Common myeloid progenitor, CD34-positive (primary cell): ENCODE measurements at regions not wholly inside any gene's neighbourhood (a gene's known extent, or its start where the extent isn't known, plus 50 kb on each side); places are given as distances from the start of the nearest gene placed in this dataset.
"Not testable (repeated sequence)": the region's sequence is repeated elsewhere in the genome, so short reads cannot be mapped to it uniquely, and the experiment has no call there.

Source experiments
- CTCF ChIA-PET: fragments of 350-600 bp; sonication (Branson Sonifier 250); formaldehyde crosslinking; loops from one replicate; lab custom pipeline; 2021; ENCODE audit warnings: antibody characterized with exemption; lab: Charles Lee
- POLR2A ChIA-PET: fragments of 350-600 bp; sonication (Branson Sonifier 250); formaldehyde crosslinking; loops from one replicate; lab custom pipeline; 2021; ENCODE audit warnings: antibody characterized with exemption; lab: Charles Lee
- DNase-seq, 3 donors: peaks; one replicate each; pipeline versions ENCODE4 v3.0.0 to v3.0.0-alpha.2; 2013
- H3K27ac ChIP-seq, 2 experiments: 1 replicate in 1 of 2; 2 replicates in 1 of 2; pipeline ENCODE4 v1.7.0; 2013; ENCODE audit warnings: inconsistent platforms in 2 of 2, low read length in 2 of 2, mild to moderate bottlenecking in 2 of 2, low read depth in 1 of 2, moderate library complexity in 1 of 2; ENCODE audit not compliant: severe bottlenecking in 2 of 2, insufficient read depth in 1 of 2, poor library complexity in 1 of 2
- H3K27me3 ChIP-seq, 5 experiments: replicated peaks in 2 of 5; 1 replicate in 3 of 5; 2 replicates in 2 of 5; pipeline versions ENCODE4 v1.6.1 to v1.7.0; 2013; ENCODE audit warnings: low read length in 4 of 5, mild to moderate bottlenecking in 2 of 5, moderate library complexity in 2 of 5, inconsistent platforms in 1 of 5; ENCODE audit not compliant: insufficient read depth in 5 of 5, control insufficient read depth in 4 of 5
- H3K36me3 ChIP-seq, 4 experiments: 1 replicate in 2 of 4; 2 replicates in 2 of 4; pipeline versions ENCODE4 v1.6.1 to v1.7.0; 2013; ENCODE audit warnings: low read length in 3 of 4, control low read depth in 1 of 4, mild to moderate bottlenecking in 1 of 4; ENCODE audit not compliant: control insufficient read depth in 4 of 4, insufficient read depth in 4 of 4
- H3K4me1 ChIP-seq, 4 experiments: 1 replicate in 3 of 4; 2 replicates in 1 of 4; pipeline versions ENCODE4 v1.6.1 to v1.7.1; 2013; ENCODE audit warnings: low read length in 3 of 4, mild to moderate bottlenecking in 3 of 4, control low read depth in 1 of 4, inconsistent platforms in 1 of 4, moderate library complexity in 1 of 4; ENCODE audit not compliant: control insufficient read depth in 4 of 4, insufficient read depth in 4 of 4; ENCODE audit errors: control extremely low read depth in 1 of 4
- H3K4me3 ChIP-seq, 7 experiments: 1 replicate in 4 of 7; 2 replicates in 3 of 7; pipeline versions ENCODE4 v1.5.1 to v1.7.0; 2013; ENCODE audit warnings: mild to moderate bottlenecking in 7 of 7, low read length in 6 of 7, moderate library complexity in 6 of 7, inconsistent platforms in 2 of 7, low read depth in 2 of 7, control low read depth in 1 of 7; ENCODE audit not compliant: insufficient read depth in 4 of 7, control insufficient read depth in 1 of 7; ENCODE audit errors: extremely low read depth in 1 of 7
- H3K9me3 ChIP-seq, 5 experiments: 1 replicate in 4 of 5; 2 replicates in 1 of 5; pipeline versions ENCODE4 v1.6.1 to v1.7.1; 2013; ENCODE audit warnings: low read length in 4 of 5, mild to moderate bottlenecking in 2 of 5, inconsistent platforms in 1 of 5, low read depth in 1 of 5, moderate library complexity in 1 of 5; ENCODE audit not compliant: control insufficient read depth in 4 of 5, insufficient read depth in 2 of 5; ENCODE audit errors: control extremely low read depth in 1 of 5
- WGBS: methylation state at CpG from one replicate; pipeline ENCODE4 v1.1.5; 2013; ENCODE audit not compliant: insufficient coverage; 5-methylcytosine and 5-hydroxymethylcytosine counted together

DNA sequence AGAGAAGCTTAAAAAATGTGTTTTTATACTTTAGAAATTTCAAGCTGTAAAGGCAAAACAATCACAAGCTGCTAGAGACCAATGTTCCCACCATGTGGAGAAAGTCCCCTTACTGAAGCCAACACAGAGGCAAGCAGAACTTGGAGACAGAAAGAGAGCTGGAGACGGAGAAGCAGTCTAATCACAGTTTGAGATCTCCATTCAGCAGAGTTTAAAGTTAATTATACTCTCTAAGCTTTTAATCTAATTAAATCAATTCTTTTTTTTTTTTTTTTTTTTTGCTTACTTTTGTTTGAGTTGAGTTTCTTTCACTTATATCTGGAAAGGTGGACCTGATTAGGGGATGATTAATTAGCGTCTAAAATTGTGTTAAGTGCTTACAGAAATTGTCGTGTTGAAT is 1534.3 kb downstream of the MAT2B start:
- Histone ChIP-seq H3K36me3 (no peaks in the 10 kb centered on the region), H3K4me3 (no peak overlapping the region), H3K9me3 (no peaks in the 10 kb centered on the region), H3K4me1 (no peaks in the 10 kb centered on the region), H3K27ac (no peak overlapping the region), H3K27me3 (no peaks in the 10 kb centered on the region)
- WGBS: 100% methylated on average over 1 of the region's 3 CpGs
- POLR2A ChIA-PET: no interaction called here
- CTCF ChIA-PET: no interaction called here
- no peak for DNase-seq

GRCh38 chr5:165045941-165046340 is 1540.5 kb downstream of the MAT2B start:
- CTCF ChIA-PET, H3K36me3 ChIP-seq, H3K27ac ChIP-seq, H3K4me1 ChIP-seq, DNase-seq, H3K9me3 ChIP-seq, H3K4me3 ChIP-seq, H3K27me3 ChIP-seq, POLR2A ChIA-PET: not testable (repeated sequence)
- 96% methylated on average over 6 of the region's 7 CpGs for WGBS

DNA sequence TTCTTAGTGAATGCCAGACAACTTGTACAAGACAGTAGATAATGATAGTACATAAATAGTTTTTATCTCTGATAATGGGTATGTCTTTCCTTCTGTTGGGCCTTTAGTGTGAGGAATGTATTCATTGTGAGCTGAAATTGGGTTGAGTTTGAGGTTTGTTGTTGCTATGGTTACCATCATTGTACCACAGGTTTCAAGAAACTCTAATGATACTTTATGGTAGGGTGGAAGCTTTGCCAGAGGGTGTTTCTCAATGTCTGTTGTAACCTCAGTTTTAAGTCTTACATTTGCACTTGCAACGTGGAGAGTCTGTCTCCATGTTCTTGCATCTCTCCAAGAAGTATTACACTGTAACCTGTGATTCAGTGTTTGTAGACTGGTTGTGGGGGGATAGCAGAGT is 1550.1 kb downstream of the MAT2B start:
- ChIA-PET CTCF (no interaction called here), POLR2A (no interaction called here)
- Histone ChIP-seq H3K36me3 (no peaks in the 10 kb centered on the region), H3K4me1 (peaks cover 0 to 3% (median 0%) of the 10 kb centered on the region in 4 experiments), H3K27ac (no peak overlapping the region), H3K4me3 (no peak overlapping the region), H3K27me3 (no peaks in the 10 kb centered on the region), H3K9me3 (no peaks in the 10 kb centered on the region)
- DNase-seq: peak in 1 of 3 donors; percentile 1
- WGBS: 100% methylated on average over 1 of the region's 1 CpG

DNA sequence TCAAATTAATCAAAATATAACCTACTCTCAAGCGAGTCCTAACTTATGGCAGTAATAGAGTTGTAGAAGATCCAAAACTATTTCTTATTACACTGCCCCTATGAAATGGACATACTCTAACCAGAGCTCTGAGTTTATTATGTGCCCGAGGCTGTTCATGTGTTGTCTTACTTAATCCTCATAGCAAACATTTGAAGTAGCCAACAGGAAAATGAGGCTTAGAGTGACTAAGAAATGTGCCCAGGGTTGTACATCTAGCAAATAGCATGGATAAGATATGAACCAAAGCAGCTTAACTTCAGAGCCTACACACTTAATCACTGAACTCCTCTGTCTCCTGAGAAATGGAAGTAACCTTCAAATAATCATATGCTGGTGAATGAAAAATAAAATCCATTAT is 1551.7 kb downstream of the MAT2B start:
- DNase-seq: no peak
- H3K27ac ChIP-seq: no peak overlapping the region
- no peak overlapping the region for H3K4me3 ChIP-seq
- ChIA-PET POLR2A (no interaction called here), CTCF (no interaction called here)
- no peaks in the 10 kb centered on the region for H3K36me3 ChIP-seq
- H3K27me3 ChIP-seq: no peaks in the 10 kb centered on the region
- H3K4me1 ChIP-seq: no peaks in the 10 kb centered on the region
- no CpG with 5 or more reads among the region's 2 CpGs for WGBS
- no peaks in the 10 kb centered on the region for H3K9me3 ChIP-seq

DNA sequence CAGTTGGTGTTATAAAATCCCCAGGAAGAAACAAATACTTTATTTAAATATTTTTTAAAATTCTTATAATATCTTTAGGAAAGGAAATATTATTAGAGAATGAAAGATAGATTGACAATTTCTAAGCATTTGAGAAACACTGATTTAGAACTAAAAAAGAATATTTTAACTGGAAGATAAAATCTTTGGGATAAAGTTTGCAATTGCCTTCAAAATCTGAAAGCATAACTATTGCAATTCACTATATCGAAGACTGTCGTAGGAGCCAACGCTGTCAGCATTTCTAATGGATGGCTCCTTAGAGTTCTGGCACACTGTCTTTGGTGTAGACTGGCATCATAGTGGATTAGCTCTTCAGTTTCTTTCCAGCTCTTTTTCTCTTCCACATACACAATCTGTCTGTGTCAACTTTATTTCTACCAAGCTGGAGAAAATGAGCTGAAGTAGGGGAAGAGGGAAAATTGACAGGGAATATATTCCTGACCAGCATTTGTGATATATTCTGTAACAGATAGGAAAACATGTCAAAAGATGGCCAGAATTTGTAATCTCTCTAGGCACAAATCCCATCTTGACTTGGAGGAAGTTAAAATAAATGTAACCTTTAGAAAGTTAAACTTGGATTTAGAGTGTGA is 1561.4 kb downstream of the MAT2B start:
- POLR2A ChIA-PET: no interaction called here
- H3K27ac ChIP-seq: no peak overlapping the region
- no peaks in the 10 kb centered on the region for H3K4me1 ChIP-seq
- H3K4me3 ChIP-seq: no peak overlapping the region
- CTCF ChIA-PET: no interaction called here
- WGBS: 100% methylated on average over 1 of the region's 3 CpGs
- H3K36me3 ChIP-seq: no peaks in the 10 kb centered on the region
- no peaks in the 10 kb centered on the region for H3K9me3 ChIP-seq
- no peak for DNase-seq
- no peaks in the 10 kb centered on the region for H3K27me3 ChIP-seq

GRCh38 chr5:165076686-165077085 is 1571.3 kb downstream of the MAT2B start:
- no peak overlapping the region for H3K4me3 ChIP-seq
- H3K36me3 ChIP-seq: no peaks in the 10 kb centered on the region
- no peak overlapping the region for H3K27ac ChIP-seq
- peaks cover 0 to 4% (median 0%) of the 10 kb centered on the region in 5 experiments for H3K9me3 ChIP-seq
- ChIA-PET CTCF (no interaction called here), POLR2A (no interaction called here)
- no peaks in the 10 kb centered on the region for H3K4me1 ChIP-seq
- WGBS: no CpG with 5 or more reads among the region's 2 CpGs
- peak in 2 of 3 donors; percentile 3 to 10 for DNase-seq
- no peaks in the 10 kb centered on the region for H3K27me3 ChIP-seq

- WGBS: no CpG with 5 or more reads among the region's 3 CpGs
- H3K27me3 ChIP-seq: no peaks in the 10 kb centered on the region
- CTCF ChIA-PET: no interaction called here
- H3K4me1 ChIP-seq: no peaks in the 10 kb centered on the region
- H3K4me3 ChIP-seq: no peak overlapping the region
- no peaks in the 10 kb centered on the region for H3K36me3 ChIP-seq
- H3K27ac ChIP-seq: no peak overlapping the region
- no peak for DNase-seq
- H3K9me3 ChIP-seq: peaks cover 0 to 4% (median 0%) of the 10 kb centered on the region in 5 experiments
- POLR2A ChIA-PET: no interaction called here
Measured at GRCh38 chr5:165079389-165079788, 1574.0 kb downstream of the MAT2B start.
